LoVo (cell line): ENCODE measurements at regions not wholly inside any gene's neighbourhood (a gene's known extent, or its start where the extent isn't known, plus 50 kb on each side); places are given as distances from the start of the nearest gene placed in this dataset.
"Not testable (repeated sequence)": the region's sequence is repeated elsewhere in the genome, so short reads cannot be mapped to it uniquely, and the experiment has no call there.

Experiments
- DNase-seq: peaks from one replicate; pipeline ENCODE4 v3.0.0-alpha.2; 2016; ENCODE audit warnings: low spot score

DNA sequence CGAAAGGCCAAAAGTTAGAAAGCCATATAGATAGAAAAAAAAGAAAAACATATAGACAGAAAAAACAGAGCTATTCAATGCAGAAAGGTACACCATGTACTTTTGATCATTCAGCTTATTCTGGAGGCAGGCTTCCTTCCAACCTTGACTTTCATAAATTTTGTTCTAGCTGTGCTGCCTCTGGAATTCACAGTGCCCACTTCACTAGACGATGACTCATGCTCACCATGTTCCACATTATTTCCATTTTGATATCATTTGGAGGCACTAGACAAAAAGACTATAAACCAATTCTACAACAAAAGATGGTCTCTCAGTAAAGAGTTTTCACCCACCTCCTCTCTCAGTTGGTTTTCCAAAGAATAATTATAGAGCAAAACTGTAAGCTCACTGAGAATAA is 229.0 kb upstream of the IPO5 start:
- no peak for DNase-seq

GRCh38 chr13:97726664-97727280 is 226.7 kb upstream of the IPO5 start:
- no peak for DNase-seq

DNA sequence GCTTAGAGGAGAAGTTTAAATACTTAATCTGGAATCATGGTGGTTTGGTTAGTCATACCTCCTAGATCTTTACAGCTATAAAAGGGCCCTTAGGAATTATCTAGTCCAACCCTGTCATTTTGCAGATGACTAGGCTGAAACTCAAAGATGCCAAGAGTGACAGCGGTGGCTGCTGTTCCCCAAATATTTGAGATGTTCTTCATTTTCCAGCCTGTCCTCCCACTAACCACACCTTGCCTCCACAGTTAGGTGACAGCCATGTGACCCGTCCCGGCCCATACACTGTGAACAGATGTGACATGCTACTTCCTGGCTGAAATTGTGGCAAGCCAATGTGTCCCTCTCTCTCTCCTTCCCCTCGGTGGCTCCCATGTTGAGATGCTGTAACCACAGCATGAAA is 225.5 kb upstream of the IPO5 start:
- DNase-seq, result no peak

GRCh38 chr13:97736436-97736835 is 217.0 kb upstream of the IPO5 start:
- no peak for DNase-seq

DNA sequence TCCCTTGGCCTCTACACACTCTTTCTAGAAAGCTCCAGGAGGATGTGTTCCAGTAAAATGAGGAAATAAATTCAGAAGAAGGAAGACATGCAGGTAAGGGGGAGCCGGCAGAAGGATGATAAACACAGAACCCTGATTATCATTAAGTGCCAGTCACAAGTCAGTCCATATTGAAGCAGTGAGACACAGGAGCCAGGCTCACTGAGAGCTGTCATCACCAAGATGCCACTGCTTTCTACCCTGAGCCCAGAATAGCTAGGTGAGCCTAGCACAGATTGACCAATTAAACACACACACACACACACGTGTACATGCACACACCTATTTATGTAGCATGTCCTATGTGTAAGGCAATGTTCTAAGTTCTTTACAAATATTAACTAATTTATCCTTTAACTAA is 211.4 kb upstream of the IPO5 start:
- DNase-seq, result no peak

DNA sequence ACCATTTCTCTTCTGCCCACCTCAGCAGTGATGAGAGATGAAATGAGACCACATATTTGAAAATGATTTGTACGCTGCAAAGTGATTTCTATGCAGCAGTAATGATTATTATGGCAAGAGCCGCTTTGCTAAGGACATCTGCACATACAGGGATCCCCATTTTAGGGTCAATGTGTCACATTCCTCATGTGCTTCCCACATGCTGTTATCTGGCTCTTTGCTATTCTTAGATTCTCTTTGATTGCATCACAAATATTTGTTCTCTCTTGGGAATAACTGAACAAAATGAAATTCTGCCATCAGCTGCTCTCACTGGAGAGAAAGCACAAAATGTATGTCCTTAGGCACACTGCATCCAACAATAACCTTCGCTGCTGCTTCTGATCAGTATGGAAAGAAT is 209.5 kb upstream of the IPO5 start:
- no peak for DNase-seq

DNA sequence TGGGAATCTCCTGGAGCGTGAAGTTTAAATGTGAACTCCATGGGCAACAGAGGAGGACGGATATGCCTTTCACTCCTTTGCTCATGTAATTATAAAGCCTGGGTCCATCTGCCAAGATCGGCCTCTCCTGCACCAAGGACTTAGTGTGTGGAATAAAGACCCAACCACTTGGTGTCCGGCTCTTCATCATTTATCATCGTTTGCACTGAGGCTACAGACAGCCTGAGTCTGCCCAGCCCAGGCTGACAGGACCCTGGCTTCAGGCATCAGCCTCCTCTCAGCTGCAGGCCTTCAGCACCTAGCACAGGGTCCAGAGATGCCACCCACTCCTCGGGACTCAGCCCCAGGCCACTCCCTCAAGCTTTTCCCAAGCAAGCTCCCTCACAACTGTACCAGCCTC is 206.8 kb upstream of the IPO5 start:
- no peak for DNase-seq

GRCh38 chr13:97749174-97749573 is 204.3 kb upstream of the IPO5 start:
- peak; percentile 8 for DNase-seq

DNA sequence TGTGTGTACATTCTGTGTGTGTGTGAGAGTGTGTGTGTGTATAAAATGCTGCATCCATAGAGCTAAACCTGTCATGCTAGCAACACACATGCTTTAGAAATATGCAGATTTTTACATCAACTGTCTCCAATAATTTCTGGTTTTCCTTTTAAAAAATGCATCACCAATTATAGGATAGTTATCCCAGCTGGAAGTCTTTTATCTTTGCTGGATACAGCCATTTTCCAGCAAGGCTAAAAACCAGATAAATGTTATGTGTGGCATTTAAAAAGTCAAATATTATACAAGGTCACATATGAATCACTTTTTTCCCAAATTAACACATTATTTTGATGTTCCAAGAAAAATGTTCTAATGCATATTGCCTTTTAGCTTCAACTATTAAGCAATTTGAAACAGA is 202.0 kb upstream of the IPO5 start:
- DNase-seq, result no peak

DNA sequence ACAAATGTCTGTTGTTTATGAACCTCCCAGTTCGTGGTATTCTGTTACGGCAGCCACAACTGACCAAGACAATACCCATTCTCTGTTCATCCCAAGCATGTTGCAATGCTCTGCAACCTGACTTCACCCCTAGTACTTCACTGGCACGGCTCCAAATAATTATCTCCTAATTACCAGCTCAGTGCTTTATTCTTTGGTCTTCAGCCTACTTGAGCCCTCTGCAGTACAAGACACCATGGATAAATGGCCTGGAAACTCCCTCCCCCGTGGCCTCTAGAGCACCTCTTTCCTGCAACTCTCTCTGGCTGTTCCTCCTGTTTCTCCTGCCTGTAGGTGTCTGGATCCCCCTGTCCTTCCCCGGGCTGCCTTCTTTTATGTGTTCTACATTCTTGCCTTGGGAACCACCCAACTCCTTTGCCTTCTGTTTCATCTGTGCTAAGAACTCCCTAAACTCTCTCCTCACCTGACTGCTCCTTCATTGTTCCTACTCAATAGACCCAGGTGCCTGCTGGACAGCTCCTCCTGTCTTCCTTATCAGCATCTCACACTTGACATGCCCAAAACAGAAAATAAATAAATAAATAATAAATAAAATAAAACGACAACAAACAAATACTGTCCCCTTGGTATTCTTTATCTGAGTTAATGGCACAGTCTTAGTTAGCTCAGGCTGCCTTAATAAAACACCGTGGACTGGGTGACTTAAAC is 200.4 kb upstream of the IPO5 start:
- DNase-seq, result no peak

- no peak for DNase-seq
These were observed 199.4 kb upstream of the IPO5 start for GRCh38 chr13:97753942-97754670.

- DNase-seq, result no peak
These were observed 195.7 kb upstream of the IPO5 start for GRCh38 chr13:97757807-97758206.

DNA sequence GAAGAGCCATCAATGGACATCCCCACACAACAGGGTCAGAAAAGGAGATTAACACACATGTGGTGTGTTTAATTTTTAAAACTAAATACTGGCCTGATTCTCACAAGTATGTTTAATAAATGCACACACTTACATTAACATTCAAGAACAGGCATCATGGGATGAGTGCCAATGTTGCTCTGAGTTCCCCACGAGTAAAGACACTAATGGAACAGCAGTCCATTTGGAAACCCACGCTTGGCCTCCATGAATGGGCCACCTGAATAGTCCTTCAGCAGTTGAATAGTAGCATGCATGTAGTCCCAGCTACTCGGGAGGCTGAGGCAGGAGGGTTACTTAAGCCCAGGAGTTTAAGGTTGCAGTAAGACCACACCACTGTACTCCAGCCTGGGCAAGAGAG is 195.2 kb upstream of the IPO5 start:
- DNase-seq, result no peak

GRCh38 chr13:97761796-97762540 is 191.5 kb upstream of the IPO5 start:
- no peak for DNase-seq

DNA sequence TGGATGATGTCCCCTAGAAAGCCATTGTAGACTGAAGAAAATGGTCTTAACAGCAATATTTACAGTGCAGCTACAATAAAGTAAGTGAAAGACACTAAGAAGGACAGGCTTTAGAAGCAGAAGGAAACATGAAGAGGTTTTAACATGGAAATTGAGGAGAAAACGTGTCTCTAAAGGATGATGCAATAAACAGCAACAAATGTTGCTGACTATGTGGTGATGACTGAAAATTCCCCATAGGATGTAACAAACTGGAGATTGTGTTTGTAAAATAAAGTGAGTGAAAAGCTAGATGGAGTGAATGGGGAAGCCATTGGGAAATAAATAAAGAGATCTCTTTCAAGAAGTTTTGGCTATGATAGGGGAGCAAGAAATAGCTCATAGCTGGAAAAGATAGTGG is 186.7 kb upstream of the IPO5 start:
- DNase-seq, result no peak

DNA sequence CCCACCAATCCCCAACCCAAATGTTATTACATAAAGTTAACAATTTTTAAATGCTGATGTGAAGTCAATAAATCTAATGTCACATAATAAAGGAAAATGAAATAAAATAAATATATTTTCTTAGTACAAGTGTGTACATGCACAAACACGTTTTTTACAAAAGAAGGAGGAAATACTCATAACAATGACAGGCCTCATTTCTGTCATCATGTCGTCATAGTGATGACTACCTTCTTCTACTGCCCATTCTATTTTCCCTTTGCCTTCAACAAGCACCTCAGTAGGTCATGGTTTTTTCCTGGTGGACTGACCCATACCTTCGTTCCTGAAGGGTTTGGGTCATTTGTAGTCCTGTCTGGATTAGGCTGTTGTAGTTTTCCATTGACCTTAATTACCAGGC is 185.3 kb upstream of the IPO5 start:
- no peak for DNase-seq

DNA sequence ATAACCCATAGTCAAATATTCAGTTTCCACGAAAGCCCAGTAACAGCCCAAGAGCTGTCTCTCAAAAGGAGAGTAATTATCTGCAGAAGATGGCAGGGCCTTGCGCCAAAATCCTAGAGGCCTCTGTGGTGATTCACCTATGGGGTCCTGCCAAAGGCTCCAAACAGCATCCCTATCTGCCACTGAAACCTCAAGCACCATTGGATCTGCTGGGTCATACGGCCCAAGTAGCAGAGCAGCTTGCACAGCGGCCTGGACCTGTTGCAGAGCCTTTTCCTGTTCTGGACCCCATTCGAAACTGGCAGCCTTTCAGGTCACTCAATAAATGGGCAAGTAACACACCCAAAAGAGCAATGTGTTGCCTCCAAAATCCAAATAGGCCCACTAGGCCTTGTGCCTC is 183.2 kb upstream of the IPO5 start:
- not testable (repeated sequence) for DNase-seq

DNA sequence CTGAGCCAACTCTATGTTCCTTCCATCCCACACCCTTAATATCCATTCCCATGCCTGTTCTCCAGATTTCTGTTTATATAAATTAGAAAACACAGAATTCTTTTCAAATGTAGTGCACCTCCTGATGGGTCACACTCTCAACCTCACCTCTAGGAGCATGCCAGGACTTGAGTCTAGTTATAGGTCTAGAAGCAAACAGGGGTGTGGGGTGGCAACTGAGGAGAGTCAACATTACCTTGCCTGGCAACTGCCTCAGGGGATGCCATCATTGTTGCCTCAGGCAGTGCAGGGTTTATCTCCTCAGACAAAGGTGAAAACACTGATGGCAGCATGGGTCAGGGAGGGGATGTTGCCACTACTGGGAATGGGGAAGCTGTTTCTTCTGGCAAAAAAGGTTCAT is 181.0 kb upstream of the IPO5 start:
- not testable (repeated sequence) for DNase-seq

DNA sequence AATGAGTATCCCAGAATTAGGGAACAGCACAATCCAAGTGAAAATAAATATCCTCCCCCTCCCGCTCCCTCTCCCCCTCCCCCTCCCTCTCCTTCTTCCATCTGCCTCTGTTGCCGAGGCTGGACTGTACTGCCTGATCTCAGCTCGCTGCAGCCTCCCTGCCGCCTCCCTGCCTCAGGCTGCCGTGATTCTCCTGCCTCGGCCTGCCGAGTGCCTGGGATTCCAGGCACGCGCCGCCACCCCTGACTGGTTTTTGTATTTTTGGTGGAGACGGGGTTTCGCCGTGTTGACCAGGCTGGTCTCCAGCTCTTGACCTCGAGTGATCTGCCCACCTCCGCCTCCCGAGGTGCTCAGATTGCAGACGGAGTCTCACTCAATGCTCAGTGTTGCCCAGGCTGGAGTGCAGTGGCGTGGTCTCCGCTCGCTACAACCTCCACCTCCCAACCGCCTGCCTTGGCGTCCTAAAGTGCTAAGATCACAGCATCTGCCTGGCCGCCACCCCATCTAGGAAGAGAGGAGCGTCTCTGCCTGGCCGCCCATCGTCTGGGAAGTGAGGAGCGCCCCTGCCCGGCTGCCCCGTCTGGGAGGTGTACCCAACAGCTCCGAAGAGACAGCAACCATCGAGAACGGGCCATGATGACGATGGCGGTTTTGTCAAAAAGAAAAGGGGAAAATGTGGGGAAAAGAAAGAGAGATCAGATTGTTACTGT is 178.9 kb upstream of the IPO5 start:
- not testable (repeated sequence) for DNase-seq

DNA sequence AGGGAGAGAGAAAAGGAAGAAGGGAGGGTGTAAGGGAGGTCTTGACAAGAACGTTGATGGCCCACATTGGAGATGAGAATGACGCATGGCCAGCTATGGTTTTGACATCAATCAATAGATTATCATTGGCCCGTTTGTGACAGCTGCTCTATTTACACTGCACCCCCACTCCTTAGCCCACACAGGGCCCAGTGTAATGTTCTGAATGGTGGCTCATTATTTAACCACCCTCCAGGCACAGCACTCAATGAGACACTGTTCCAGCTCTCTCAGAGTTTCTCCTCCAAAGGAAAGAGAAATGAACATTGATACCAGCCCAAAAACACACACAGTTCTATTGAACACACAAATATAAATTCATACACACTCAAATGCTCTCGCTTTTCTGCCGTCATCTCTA is 173.0 kb upstream of the IPO5 start:
- no peak for DNase-seq

GRCh38 chr13:97781891-97782305 is 171.6 kb upstream of the IPO5 start:
- no peak for DNase-seq

GRCh38 chr13:97786510-97786909 is 167.0 kb upstream of the IPO5 start:
- DNase-seq, result no peak
